ENCODE measurements at regions not wholly inside any gene's neighbourhood (a gene's known extent, or its start where the extent isn't known, plus 50 kb on each side); places are given as distances from the start of the nearest gene placed in this dataset.
"Not testable (repeated sequence)": the region's sequence is repeated elsewhere in the genome, so short reads cannot be mapped to it uniquely, and the experiment has no call there.

- no peak for DNase-seq (ENCODE audit: low read depth)
Measured at GRCh38 chr16:72455743-72456659, 284.0 kb upstream of the PMFBP1 start.

GRCh38 chr16:72453856-72454255 lies 281.9 kb upstream of the PMFBP1 start:
- not testable (repeated sequence) for DNase-seq (ENCODE audit: low read depth)

GRCh38 chr16:72444696-72445095 lies 272.7 kb upstream of the PMFBP1 start:
- DNase-seq (ENCODE audit: low read depth): no peak

- DNase-seq (ENCODE audit: low read depth): no peak
Measured at GRCh38 chr16:72443809-72444208, 271.9 kb upstream of the PMFBP1 start.

- peak; percentile 6 for DNase-seq (ENCODE audit: low read depth)
Measured at GRCh38 chr16:72442385-72443158, 270.6 kb upstream of the PMFBP1 start.

GRCh38 chr16:72437891-72438290 lies 265.9 kb upstream of the PMFBP1 start:
- DNase-seq (ENCODE audit: low read depth): no peak

GRCh38 chr16:72434159-72434558 lies 262.2 kb upstream of the PMFBP1 start:
- DNase-seq (ENCODE audit: low read depth): peak; percentile 57

GRCh38 chr16:72430121-72430520 lies 258.2 kb upstream of the PMFBP1 start:
- DNase-seq (ENCODE audit: low read depth): no peak

GRCh38 chr16:72429671-72430081 lies 257.7 kb upstream of the PMFBP1 start:
- DNase-seq (ENCODE audit: low read depth): no peak

- no peak for DNase-seq (ENCODE audit: low read depth)
Measured at GRCh38 chr16:72428681-72429376, 256.9 kb upstream of the PMFBP1 start.

GRCh38 chr16:72427783-72428331 lies 255.9 kb upstream of the PMFBP1 start:
- no peak for DNase-seq (ENCODE audit: low read depth)

GRCh38 chr16:72427051-72427782 lies 255.3 kb upstream of the PMFBP1 start:
- DNase-seq (ENCODE audit: low read depth): no peak

- DNase-seq (ENCODE audit: low read depth): no peak
Measured at GRCh38 chr16:72426386-72426785, 254.4 kb upstream of the PMFBP1 start.

- DNase-seq (ENCODE audit: low read depth): no peak
Measured at GRCh38 chr16:72425571-72426341, 253.8 kb upstream of the PMFBP1 start.

- DNase-seq (ENCODE audit: low read depth): no peak
Measured at GRCh38 chr16:72424757-72425156, 252.8 kb upstream of the PMFBP1 start.

- DNase-seq (ENCODE audit: low read depth): no peak
Measured at GRCh38 chr16:72422308-72422897, 250.4 kb upstream of the PMFBP1 start.

- DNase-seq (ENCODE audit: low read depth): no peak
Measured at GRCh38 chr16:72419638-72420037, 247.7 kb upstream of the PMFBP1 start.

GRCh38 chr16:72415379-72415778 lies 243.4 kb upstream of the PMFBP1 start:
- DNase-seq (ENCODE audit: low read depth): no peak

GRCh38 chr16:72410492-72410891 lies 238.5 kb upstream of the PMFBP1 start:
- DNase-seq (ENCODE audit: low read depth): peak; percentile 12

GRCh38 chr16:72409423-72409822 lies 237.5 kb upstream of the PMFBP1 start:
- DNase-seq (ENCODE audit: low read depth): no peak

Data from renal cortical epithelial cell (primary cell).